ENCODE measurements at regions not wholly inside any gene's neighbourhood (a gene's known extent, or its start where the extent isn't known, plus 50 kb on each side); places are given as distances from the start of the nearest gene placed in this dataset.

GRCh38 chr21:27371975-27372331, 405.1 kb upstream of the ADAMTS5 start:
- Histone ChIP-seq H3K4me1 (no peaks in the 10 kb centered on the region), H3K27me3 (no peaks in the 10 kb centered on the region), H3K9me3 (no peaks in the 10 kb centered on the region), H3K4me2 (no peak overlapping the region), H3K36me3 (no peaks in the 10 kb centered on the region), H3K27ac (no peak overlapping the region), H4K20me1 (no peaks in the 10 kb centered on the region), H3K9ac (no peak overlapping the region), H3K4me3 (no peak overlapping the region)
- no peak for TF ChIP-seq Cebpa-rat (IDR thresholded peaks at IDR 0.05)

- H3K4me3 ChIP-seq: no peak overlapping the region
- no peaks in the 10 kb centered on the region for H3K36me3 ChIP-seq
- H3K27ac ChIP-seq: no peak overlapping the region
- no peak for TF ChIP-seq Cebpa-rat (IDR thresholded peaks at IDR 0.05)
- H4K20me1 ChIP-seq: no peaks in the 10 kb centered on the region
- H3K4me2 ChIP-seq: no peak overlapping the region
- H3K27me3 ChIP-seq: no peaks in the 10 kb centered on the region
- no peak overlapping the region for H3K9ac ChIP-seq
- no peaks in the 10 kb centered on the region for H3K4me1 ChIP-seq
- H3K9me3 ChIP-seq: no peaks in the 10 kb centered on the region
These were observed 404.5 kb upstream of the ADAMTS5 start for GRCh38 chr21:27371115-27371974.

- H3K4me3 ChIP-seq: no peak overlapping the region
- no peak overlapping the region for H3K9ac ChIP-seq
- no peaks in the 10 kb centered on the region for H3K27me3 ChIP-seq
- no peak for TF ChIP-seq Cebpa-rat (IDR thresholded peaks at IDR 0.05)
- H4K20me1 ChIP-seq: no peaks in the 10 kb centered on the region
- H3K36me3 ChIP-seq: no peaks in the 10 kb centered on the region
- H3K9me3 ChIP-seq: no peaks in the 10 kb centered on the region
- no peaks in the 10 kb centered on the region for H3K4me1 ChIP-seq
- H3K27ac ChIP-seq: no peak overlapping the region
- no peak overlapping the region for H3K4me2 ChIP-seq
These were observed 403.2 kb upstream of the ADAMTS5 start for GRCh38 chr21:27369978-27370571.

DNA sequence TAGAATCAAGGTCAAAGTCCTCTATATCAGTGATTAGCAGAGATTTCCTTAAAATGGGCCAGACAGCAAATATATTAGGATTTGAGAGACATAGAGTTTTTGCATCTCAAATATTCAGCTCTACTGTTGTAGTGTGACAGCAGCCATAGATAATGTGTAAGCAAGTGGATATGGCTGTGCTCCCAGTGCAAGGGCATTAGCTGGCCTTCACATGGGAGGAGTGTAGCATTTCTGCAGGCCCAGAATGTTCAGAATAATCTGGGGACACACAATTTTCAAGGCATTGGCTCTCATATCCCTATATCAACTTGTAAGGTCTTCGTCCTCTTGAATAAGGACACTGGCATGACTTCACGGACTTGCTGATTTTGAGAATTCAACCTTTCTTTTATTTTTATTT, 402.3 kb upstream of the ADAMTS5 start:
- Histone ChIP-seq H3K27ac (no peak overlapping the region), H3K4me1 (no peaks in the 10 kb centered on the region), H3K36me3 (no peaks in the 10 kb centered on the region), H4K20me1 (no peaks in the 10 kb centered on the region), H3K9me3 (no peaks in the 10 kb centered on the region), H3K4me3 (no peak overlapping the region), H3K4me2 (no peak overlapping the region), H3K9ac (no peak overlapping the region), H3K27me3 (no peaks in the 10 kb centered on the region)
- no peak for TF ChIP-seq Cebpa-rat (IDR thresholded peaks at IDR 0.05)

DNA sequence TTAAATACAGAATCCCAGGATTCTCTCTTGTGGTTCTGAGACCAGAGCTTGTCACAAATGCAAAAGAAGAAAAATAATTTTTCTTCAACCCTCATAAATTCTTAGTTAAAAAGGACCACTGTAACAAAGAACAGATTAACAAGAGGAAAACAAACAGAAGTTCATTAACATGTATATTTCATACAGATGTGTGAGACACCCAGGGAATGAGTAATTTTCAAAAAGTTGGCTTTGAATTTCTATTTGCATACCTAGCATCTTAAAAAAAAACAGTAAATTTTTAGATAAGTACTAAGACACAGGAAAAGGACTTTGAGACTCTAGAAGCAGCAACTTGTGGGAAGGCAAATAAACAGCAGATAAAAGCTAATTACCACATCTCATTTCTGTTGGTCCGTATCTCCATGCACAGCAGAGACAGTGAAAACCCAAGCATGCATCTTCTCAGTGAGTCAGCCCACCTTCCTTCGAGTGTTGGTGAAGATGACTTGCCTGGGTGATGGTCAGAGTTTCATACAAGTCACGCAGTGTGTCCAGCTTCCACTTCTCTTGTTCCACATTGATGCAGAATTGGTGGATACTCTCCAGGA, 399.9 kb upstream of the ADAMTS5 start:
- Histone ChIP-seq H3K27me3 (no peaks in the 10 kb centered on the region), H3K4me3 (no peak overlapping the region), H3K4me2 (no peak overlapping the region), H4K20me1 (no peaks in the 10 kb centered on the region), H3K9me3 (no peaks in the 10 kb centered on the region), H3K27ac (no peak overlapping the region), H3K36me3 (no peaks in the 10 kb centered on the region), H3K9ac (no peak overlapping the region), H3K4me1 (no peaks in the 10 kb centered on the region)
- no peak for TF ChIP-seq Cebpa-rat (IDR thresholded peaks at IDR 0.05)

GRCh38 chr21:27366036-27366435, 399.1 kb upstream of the ADAMTS5 start:
- TF ChIP-seq Cebpa-rat (IDR thresholded peaks at IDR 0.05): no peak
- no peaks in the 10 kb centered on the region for H3K27me3 ChIP-seq
- no peak overlapping the region for H3K27ac ChIP-seq
- H3K9me3 ChIP-seq: no peaks in the 10 kb centered on the region
- no peak overlapping the region for H3K4me2 ChIP-seq
- H3K36me3 ChIP-seq: no peaks in the 10 kb centered on the region
- H3K9ac ChIP-seq: no peak overlapping the region
- H3K4me1 ChIP-seq: no peaks in the 10 kb centered on the region
- no peaks in the 10 kb centered on the region for H4K20me1 ChIP-seq
- no peak overlapping the region for H3K4me3 ChIP-seq

DNA sequence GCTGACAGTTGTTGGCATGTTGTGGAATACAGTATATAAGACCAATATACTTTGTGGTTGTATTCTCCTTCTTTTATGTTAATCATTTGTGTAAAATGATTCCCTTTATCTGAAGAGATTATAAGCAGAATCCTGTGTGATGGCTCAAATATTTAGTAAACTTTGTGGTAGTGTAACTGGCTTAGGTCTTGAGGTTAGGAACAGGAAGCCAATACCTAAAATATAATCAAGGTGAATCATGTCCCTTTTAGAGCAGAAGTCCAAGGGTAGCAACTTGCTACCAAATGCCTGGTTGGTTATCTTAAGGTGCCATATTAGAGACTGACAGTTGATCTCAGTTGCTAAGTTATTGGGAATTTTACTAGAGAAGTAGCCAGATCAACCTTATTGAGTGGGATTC, 398.5 kb upstream of the ADAMTS5 start:
- Histone ChIP-seq H3K36me3 (no peaks in the 10 kb centered on the region), H4K20me1 (no peaks in the 10 kb centered on the region), H3K4me3 (no peak overlapping the region), H3K9ac (no peak overlapping the region), H3K4me1 (no peaks in the 10 kb centered on the region), H3K9me3 (no peaks in the 10 kb centered on the region), H3K4me2 (no peak overlapping the region), H3K27me3 (no peaks in the 10 kb centered on the region), H3K27ac (no peak overlapping the region)
- TF ChIP-seq Cebpa-rat (IDR thresholded peaks at IDR 0.05): no peak

GRCh38 chr21:27363719-27364477, 397.0 kb upstream of the ADAMTS5 start:
- TF ChIP-seq Cebpa-rat (IDR thresholded peaks at IDR 0.05): no peak

GRCh38 chr21:27362249-27362648, 395.4 kb upstream of the ADAMTS5 start:
- TF ChIP-seq Cebpa-rat (IDR thresholded peaks at IDR 0.05): no peak
- no peaks in the 10 kb centered on the region for H4K20me1 ChIP-seq
- no peak overlapping the region for H3K4me3 ChIP-seq
- no peak overlapping the region for H3K9ac ChIP-seq
- H3K4me2 ChIP-seq: no peak overlapping the region
- H3K36me3 ChIP-seq: no peaks in the 10 kb centered on the region
- H3K27ac ChIP-seq: no peak overlapping the region
- no peaks in the 10 kb centered on the region for H3K4me1 ChIP-seq
- no peaks in the 10 kb centered on the region for H3K27me3 ChIP-seq
- H3K9me3 ChIP-seq: no peaks in the 10 kb centered on the region

More at GRCh38 chr21:27363719-27364477, 397.0 kb upstream of the ADAMTS5 start:
- Histone ChIP-seq H3K4me2 (no peak overlapping the region), H3K36me3 (no peaks in the 10 kb centered on the region), H3K4me1 (no peaks in the 10 kb centered on the region), H4K20me1 (no peaks in the 10 kb centered on the region), H3K27ac (no peak overlapping the region), H3K9ac (no peak overlapping the region), H3K27me3 (no peaks in the 10 kb centered on the region), H3K9me3 (no peaks in the 10 kb centered on the region), H3K4me3 (no peak overlapping the region)

- Histone ChIP-seq H3K36me3 (no peaks in the 10 kb centered on the region), H3K4me1 (no peaks in the 10 kb centered on the region), H3K27ac (no peak overlapping the region), H4K20me1 (no peaks in the 10 kb centered on the region), H3K27me3 (no peaks in the 10 kb centered on the region), H3K4me3 (no peak overlapping the region), H3K4me2 (no peak overlapping the region), H3K9ac (no peak overlapping the region), H3K9me3 (no peaks in the 10 kb centered on the region)
- no peak for TF ChIP-seq Cebpa-rat (IDR thresholded peaks at IDR 0.05)
These were observed 392.3 kb upstream of the ADAMTS5 start for GRCh38 chr21:27359141-27359540.

All from BLaER1 (cell line).